Naive B cell (primary cell): ENCODE measurements at regions not wholly inside any gene's neighbourhood (a gene's known extent, or its start where the extent isn't known, plus 50 kb on each side); places are given as distances from the start of the nearest gene placed in this dataset.

ENCODE experiments used
- ATAC-seq, 2 donors: fragments of 150-1000 bp; cut with Tn5 transposase; 2 replicates each; pipeline ENCODE4 v1.10.0; 2021; ENCODE audit warnings: low read depth in 2 of 2, mild to moderate bottlenecking in 2 of 2, moderate library complexity in 2 of 2
- DNase-seq: peaks from one replicate; pipeline ENCODE4 v3.0.0; 2022
- H3K27ac Mint-ChIP-seq, 6 donors: one replicate each; pipeline ENCODE4 v1.8.0; 2020 to 2022; ENCODE audit warnings: mild to moderate bottlenecking in 6 of 6, mixed read lengths in 6 of 6, moderate library complexity in 5 of 6, inconsistent platforms in 2 of 6
- H3K27me3 Mint-ChIP-seq, 3 donors: one replicate each; pipeline ENCODE4 v1.8.0; 2021 to 2022; ENCODE audit warnings: mixed read lengths in 3 of 3, mild to moderate bottlenecking in 1 of 3
- H3K36me3 Mint-ChIP-seq, 2 donors: one replicate each; pipeline ENCODE4 v1.8.0; 2020 to 2022; ENCODE audit warnings: mixed read lengths in 2 of 2, inconsistent platforms in 1 of 2, mild to moderate bottlenecking in 1 of 2
- H3K4me1 Mint-ChIP-seq, 3 donors: one replicate each; pipeline ENCODE4 v1.8.0; 2020 to 2022; ENCODE audit warnings: mixed read lengths in 3 of 3, inconsistent platforms in 1 of 3, mild to moderate bottlenecking in 1 of 3, moderate library complexity in 1 of 3
- H3K4me3 Mint-ChIP-seq, 8 donors: one replicate each; pipeline ENCODE4 v1.8.0; 2020 to 2022; ENCODE audit warnings: mild to moderate bottlenecking in 8 of 8, mixed read lengths in 8 of 8, moderate library complexity in 8 of 8, inconsistent platforms in 2 of 8
- H3K9me3 Mint-ChIP-seq, 7 donors: one replicate each; pipeline ENCODE4 v1.8.0; 2020 to 2022; ENCODE audit warnings: mixed read lengths in 7 of 7, mild to moderate bottlenecking in 5 of 7, inconsistent platforms in 2 of 7, moderate library complexity in 1 of 7

- Mint-ChIP-seq H3K4me1 (no peaks in the 10 kb centered on the region), H3K9me3 (peaks cover 0 to 5% (median 0%) of the 10 kb centered on the region in 7 donors), H3K36me3 (no peaks in the 10 kb centered on the region), H3K27me3 (no peaks in the 10 kb centered on the region), H3K27ac (no peak overlapping the region), H3K4me3 (no peak overlapping the region)
- DNase-seq (no peak), ATAC-seq (no peak)
These were observed 1146.9 kb upstream of the GJE1 start for GRCh38 chr6:140985679-140986275.

DNA sequence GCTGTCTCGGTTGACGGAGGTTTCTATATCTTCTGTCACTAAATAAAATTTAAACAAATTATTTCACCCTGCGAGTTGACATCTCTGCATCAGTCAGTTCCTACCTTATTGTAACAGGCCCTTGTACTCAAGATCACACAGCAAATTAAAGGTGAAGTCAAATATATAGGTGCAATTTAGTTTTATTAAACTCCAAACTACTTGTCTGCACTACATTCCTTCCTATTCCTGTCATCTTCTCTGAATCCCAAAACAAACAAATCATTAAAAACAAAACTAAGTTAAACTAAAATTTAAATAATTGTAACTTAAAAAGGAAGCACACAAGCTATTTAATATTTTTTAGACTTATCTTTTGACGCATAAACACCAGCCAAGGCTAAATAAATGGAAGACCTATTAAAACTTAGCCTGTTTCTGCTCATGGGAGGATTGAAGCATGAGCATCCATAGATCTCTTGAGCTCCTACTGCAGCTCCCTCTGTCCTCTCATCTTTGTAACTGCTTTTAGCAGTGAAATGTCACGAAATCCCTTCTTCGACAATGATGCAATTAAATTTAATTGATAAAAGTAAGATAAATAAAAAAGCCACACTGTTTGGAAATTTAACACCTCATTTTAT is 1152.3 kb upstream of the GJE1 start:
- Mint-ChIP-seq H3K9me3 (no peaks in the 10 kb centered on the region), H3K4me3 (no peak overlapping the region), H3K27ac (no peak overlapping the region), H3K4me1 (no peaks in the 10 kb centered on the region), H3K27me3 (no peaks in the 10 kb centered on the region), H3K36me3 (no peaks in the 10 kb centered on the region)
- DNase-seq, result no peak
- ATAC-seq, result no peak

DNA sequence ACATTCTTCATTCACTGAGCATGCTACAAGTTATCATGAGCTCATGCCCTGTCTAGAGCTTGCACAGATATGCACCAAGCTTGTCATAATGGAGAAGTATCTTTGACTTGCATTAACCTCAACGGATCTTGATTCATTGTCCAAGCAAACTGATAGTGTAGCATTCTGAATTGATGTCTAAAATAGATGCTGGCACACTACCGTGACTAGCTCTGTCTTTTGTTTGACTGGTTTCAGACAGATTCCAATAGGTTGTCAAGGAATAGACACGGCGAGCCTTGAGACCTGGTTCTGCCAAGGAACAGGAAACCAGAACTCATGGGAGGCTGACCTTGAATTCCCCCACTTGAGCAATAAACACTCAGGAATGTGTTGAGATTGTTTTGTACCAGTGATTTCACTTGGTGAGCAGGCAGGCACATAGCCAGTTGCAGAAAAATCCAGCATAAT is 1153.1 kb upstream of the GJE1 start:
- Mint-ChIP-seq H3K4me3 (no peak overlapping the region), H3K36me3 (no peaks in the 10 kb centered on the region), H3K27ac (no peak overlapping the region), H3K4me1 (no peaks in the 10 kb centered on the region), H3K9me3 (no peaks in the 10 kb centered on the region), H3K27me3 (no peaks in the 10 kb centered on the region)
- DNase-seq (no peak), ATAC-seq (no peak)

GRCh38 chr6:140977403-140977802 is 1155.3 kb upstream of the GJE1 start:
- ATAC-seq (no peak), DNase-seq (no peak)
- no peaks in the 10 kb centered on the region for H3K4me1 Mint-ChIP-seq
- H3K27ac Mint-ChIP-seq, result no peak overlapping the region
- peaks cover 0 to 4% (median 0%) of the 10 kb centered on the region in 7 donors for H3K9me3 Mint-ChIP-seq
- H3K27me3 Mint-ChIP-seq, result no peaks in the 10 kb centered on the region
- no peaks in the 10 kb centered on the region for H3K36me3 Mint-ChIP-seq
- no peak overlapping the region for H3K4me3 Mint-ChIP-seq

DNA sequence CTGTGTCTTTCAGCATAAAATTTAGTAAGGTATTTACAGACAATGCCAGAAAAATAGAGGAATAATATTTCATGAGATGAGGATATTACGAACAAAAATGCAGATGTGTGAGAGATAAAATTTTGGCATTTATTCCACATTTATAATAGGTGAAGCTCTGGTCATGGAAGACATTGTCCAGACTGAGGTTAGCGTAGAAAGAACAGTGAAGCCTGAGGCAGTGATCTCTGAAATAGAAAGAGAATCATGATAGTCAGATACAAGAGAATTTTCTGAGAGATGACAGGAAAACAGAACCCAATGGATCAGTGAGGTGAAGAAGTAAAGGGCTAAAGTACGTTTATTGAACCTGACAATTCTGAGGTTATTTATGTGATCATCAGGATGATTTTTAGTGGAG is 1155.9 kb upstream of the GJE1 start:
- DNase-seq (no peak), ATAC-seq (no peak)
- no peaks in the 10 kb centered on the region for H3K4me1 Mint-ChIP-seq
- H3K27me3 Mint-ChIP-seq, result no peaks in the 10 kb centered on the region
- no peak overlapping the region for H3K27ac Mint-ChIP-seq
- H3K36me3 Mint-ChIP-seq, result no peaks in the 10 kb centered on the region
- peaks cover 0 to 4% (median 0%) of the 10 kb centered on the region in 7 donors for H3K9me3 Mint-ChIP-seq
- H3K4me3 Mint-ChIP-seq, result no peak overlapping the region

GRCh38 chr6:140970485-140970884 is 1162.2 kb upstream of the GJE1 start:
- no peaks in the 10 kb centered on the region for H3K4me1 Mint-ChIP-seq
- H3K9me3 Mint-ChIP-seq, result peaks cover 0 to 10% (median 0%) of the 10 kb centered on the region in 7 donors
- H3K27ac Mint-ChIP-seq, result no peak overlapping the region
- ATAC-seq (no peak), DNase-seq (no peak)
- H3K27me3 Mint-ChIP-seq, result no peaks in the 10 kb centered on the region
- no peaks in the 10 kb centered on the region for H3K36me3 Mint-ChIP-seq
- no peak overlapping the region for H3K4me3 Mint-ChIP-seq

GRCh38 chr6:140968062-140968461 is 1164.7 kb upstream of the GJE1 start:
- ATAC-seq (no peak), DNase-seq (no peak)
- no peaks in the 10 kb centered on the region for H3K36me3 Mint-ChIP-seq
- H3K4me3 Mint-ChIP-seq, result no peak overlapping the region
- H3K27me3 Mint-ChIP-seq, result no peaks in the 10 kb centered on the region
- H3K9me3 Mint-ChIP-seq, result peaks cover 0 to 10% (median 0%) of the 10 kb centered on the region in 7 donors
- no peaks in the 10 kb centered on the region for H3K4me1 Mint-ChIP-seq
- H3K27ac Mint-ChIP-seq, result no peak overlapping the region

GRCh38 chr6:140966676-140967075 is 1166.0 kb upstream of the GJE1 start:
- no peak for ATAC-seq
- peaks cover 0 to 6% (median 0%) of the 10 kb centered on the region in 7 donors for H3K9me3 Mint-ChIP-seq
- no peaks in the 10 kb centered on the region for H3K27me3 Mint-ChIP-seq
- no peak overlapping the region for H3K27ac Mint-ChIP-seq
- no peaks in the 10 kb centered on the region for H3K36me3 Mint-ChIP-seq
- no peak overlapping the region for H3K4me3 Mint-ChIP-seq
- no peaks in the 10 kb centered on the region for H3K4me1 Mint-ChIP-seq
- DNase-seq, result no peak

DNA sequence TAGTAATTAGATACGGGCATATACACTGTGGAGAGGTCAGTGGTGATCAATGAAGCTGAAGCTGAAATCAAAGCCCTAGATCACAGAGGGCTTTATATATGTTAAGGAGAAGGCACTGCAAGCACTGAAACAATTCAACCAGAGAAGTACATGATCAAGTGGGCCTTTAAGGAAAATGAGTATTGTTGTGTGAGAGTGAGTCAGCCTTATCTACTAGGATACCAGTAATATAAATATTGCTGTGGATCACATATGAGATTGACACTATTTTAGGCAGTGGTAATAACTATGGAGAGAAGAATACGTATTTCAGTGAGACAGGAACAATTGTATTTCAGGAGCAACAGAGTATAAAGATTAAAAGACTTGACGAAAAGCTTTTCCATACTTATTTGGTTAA is 1172.2 kb upstream of the GJE1 start:
- ATAC-seq, result no peak
- Mint-ChIP-seq H3K4me3 (no peak overlapping the region), H3K36me3 (no peaks in the 10 kb centered on the region), H3K9me3 (peaks cover 0 to 6% (median 0%) of the 10 kb centered on the region in 7 donors), H3K4me1 (no peaks in the 10 kb centered on the region), H3K27me3 (no peaks in the 10 kb centered on the region), H3K27ac (no peak overlapping the region)
- DNase-seq, result no peak

- no peaks in the 10 kb centered on the region for H3K4me1 Mint-ChIP-seq
- H3K9me3 Mint-ChIP-seq, result no peaks in the 10 kb centered on the region
- H3K4me3 Mint-ChIP-seq, result no peak overlapping the region
- no peaks in the 10 kb centered on the region for H3K27me3 Mint-ChIP-seq
- no peak for DNase-seq
- no peak for ATAC-seq
- no peaks in the 10 kb centered on the region for H3K36me3 Mint-ChIP-seq
- H3K27ac Mint-ChIP-seq, result no peak overlapping the region
These were observed 1175.3 kb upstream of the GJE1 start for GRCh38 chr6:140957386-140957785.

- no peaks in the 10 kb centered on the region for H3K27me3 Mint-ChIP-seq
- no peaks in the 10 kb centered on the region for H3K36me3 Mint-ChIP-seq
- no peak for ATAC-seq
- no peaks in the 10 kb centered on the region for H3K9me3 Mint-ChIP-seq
- no peaks in the 10 kb centered on the region for H3K4me1 Mint-ChIP-seq
- H3K4me3 Mint-ChIP-seq, result no peak overlapping the region
- no peak for DNase-seq
- H3K27ac Mint-ChIP-seq, result no peak overlapping the region
These were observed 1176.0 kb upstream of the GJE1 start for GRCh38 chr6:140956571-140957369.

DNA sequence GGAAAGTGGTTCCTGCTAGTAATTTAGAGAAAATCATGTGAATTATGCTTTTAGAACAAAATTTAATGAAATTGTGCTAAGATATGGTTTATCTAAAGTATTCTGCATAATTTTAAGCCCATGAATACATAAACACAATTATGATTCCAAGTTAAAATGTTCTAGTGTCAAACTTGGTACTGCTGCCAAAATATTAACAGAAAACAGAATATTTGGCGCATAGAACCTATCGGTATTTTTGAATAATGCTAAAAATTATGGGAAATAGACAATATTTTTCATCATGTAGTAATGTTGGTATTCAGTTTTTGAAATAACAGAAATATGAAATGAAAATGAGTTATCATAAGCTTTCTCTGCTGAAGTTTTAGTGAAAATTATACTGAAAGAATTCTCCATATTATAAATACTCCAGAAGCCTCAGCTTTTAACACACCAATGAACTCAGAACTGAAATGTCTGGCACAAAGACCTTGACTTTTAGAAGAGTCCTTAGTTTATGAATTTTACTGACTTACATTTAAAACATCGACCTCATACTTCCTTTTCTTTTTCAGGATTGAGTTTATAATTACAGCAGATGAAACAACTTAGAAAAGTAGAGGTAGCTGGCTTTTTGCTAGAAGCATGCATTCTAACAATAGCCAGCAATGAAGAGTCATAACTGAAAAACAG is 1192.3 kb upstream of the GJE1 start:
- DNase-seq (no peak), ATAC-seq (no peak)
- peak overlapping the region in 1 of 6 donors; percentile 36 for H3K27ac Mint-ChIP-seq
- H3K36me3 Mint-ChIP-seq, result no peaks in the 10 kb centered on the region
- H3K4me3 Mint-ChIP-seq, result no peak overlapping the region
- H3K4me1 Mint-ChIP-seq, result no peaks in the 10 kb centered on the region
- peaks cover 0 to 18% (median 9%) of the 10 kb centered on the region in 7 donors for H3K9me3 Mint-ChIP-seq
- H3K27me3 Mint-ChIP-seq, result no peaks in the 10 kb centered on the region

- peak in 1 of 2 donors; percentile 47 for ATAC-seq
- DNase-seq, result no peak
- H3K4me1 Mint-ChIP-seq, result no peaks in the 10 kb centered on the region
- H3K9me3 Mint-ChIP-seq, result peaks cover 0 to 2% (median 0%) of the 10 kb centered on the region in 7 donors
- no peak overlapping the region for H3K27ac Mint-ChIP-seq
- no peaks in the 10 kb centered on the region for H3K36me3 Mint-ChIP-seq
- no peaks in the 10 kb centered on the region for H3K27me3 Mint-ChIP-seq
- H3K4me3 Mint-ChIP-seq, result no peak overlapping the region
These were observed 1199.8 kb upstream of the GJE1 start for GRCh38 chr6:140932909-140933308.
